ENCODE measurements at regions not wholly inside any gene's neighbourhood (a gene's known extent, or its start where the extent isn't known, plus 50 kb on each side); places are given as distances from the start of the nearest gene placed in this dataset.

DNA sequence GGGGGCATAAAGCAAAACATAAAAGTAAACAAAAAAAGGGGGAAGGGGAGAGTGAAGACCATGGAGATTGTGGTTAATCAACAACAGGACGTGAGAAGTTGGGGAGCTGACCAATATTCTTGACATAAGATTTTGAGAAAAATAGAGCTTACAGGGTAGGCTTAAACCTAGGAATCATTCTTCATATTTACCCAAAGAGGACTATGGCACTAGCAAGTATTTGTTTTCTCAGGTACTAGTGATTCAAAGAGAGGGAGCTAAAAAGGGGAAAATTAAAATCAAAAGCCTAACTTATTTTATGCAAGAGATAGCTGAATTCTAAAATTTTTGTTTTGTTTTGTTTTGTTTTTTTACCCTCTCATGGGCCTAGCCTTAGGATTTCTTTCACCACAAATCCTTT is 427.5 kb downstream of the PIK3R1 start:
- Histone ChIP-seq H3K4me2 (no peak overlapping the region), H3K9ac (no peak overlapping the region), H3K27ac (no peak overlapping the region), H4K20me1 (no peaks in the 10 kb centered on the region), H3K9me3 (replicated peaks in 1 of 11) (no peaks in the 10 kb centered on the region), H3K27me3 (no peaks in the 10 kb centered on the region), H3K4me1 (no peaks in the 10 kb centered on the region), H3K4me3 (no peak overlapping the region), H3K36me3 (no peaks in the 10 kb centered on the region)
- no peak for TF ChIP-seq Cebpa-rat (IDR thresholded peaks at IDR 0.05)

DNA sequence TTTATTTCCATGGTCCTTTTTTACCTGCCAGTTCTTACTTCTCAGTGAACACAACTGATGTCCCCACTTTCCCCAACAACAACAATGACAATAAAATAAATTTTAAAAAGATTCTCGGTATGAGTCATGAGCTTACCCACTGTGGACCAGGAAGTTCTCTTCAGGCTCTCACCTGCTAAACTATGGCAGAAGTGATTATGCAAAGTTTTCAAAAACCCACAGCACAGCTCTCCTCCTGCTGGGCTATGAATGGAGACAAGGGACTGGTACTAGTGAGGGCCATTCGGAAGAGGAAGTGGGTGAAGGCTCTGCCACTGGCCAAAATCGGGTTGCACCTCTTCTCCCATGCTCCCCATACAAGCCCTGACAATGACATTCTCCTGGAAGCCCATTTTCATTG is 429.4 kb downstream of the PIK3R1 start:
- Histone ChIP-seq H3K9ac (no peak overlapping the region), H3K36me3 (no peaks in the 10 kb centered on the region), H4K20me1 (no peaks in the 10 kb centered on the region), H3K9me3 (replicated peaks in 1 of 11) (no peaks in the 10 kb centered on the region), H3K27ac (no peak overlapping the region), H3K4me3 (no peak overlapping the region), H3K4me2 (no peak overlapping the region), H3K27me3 (no peaks in the 10 kb centered on the region), H3K4me1 (no peaks in the 10 kb centered on the region)
- TF ChIP-seq Cebpa-rat (IDR thresholded peaks at IDR 0.05): no peak

DNA sequence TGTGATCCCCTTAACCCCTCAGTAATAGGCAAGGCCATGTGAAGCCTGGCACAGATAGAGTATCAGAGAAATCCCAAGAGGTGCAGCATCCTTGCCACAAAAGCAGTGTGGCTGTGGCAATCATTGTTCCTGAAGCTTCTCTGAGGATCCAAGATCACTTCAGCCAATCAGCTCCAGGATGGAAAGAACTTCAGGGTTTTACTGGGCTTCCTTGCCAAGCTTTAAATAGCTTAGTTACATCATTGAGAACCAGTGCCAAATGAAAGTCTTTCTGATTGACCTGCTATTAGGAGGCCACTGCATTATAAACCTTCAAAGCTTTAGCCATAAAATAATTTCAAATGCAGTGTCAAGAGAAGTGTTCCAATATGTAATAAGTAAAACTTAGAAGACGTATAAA is 430.6 kb downstream of the PIK3R1 start:
- H3K36me3 ChIP-seq: no peaks in the 10 kb centered on the region
- no peaks in the 10 kb centered on the region for H3K4me1 ChIP-seq
- no peak overlapping the region for H3K4me3 ChIP-seq
- no peak overlapping the region for H3K4me2 ChIP-seq
- TF ChIP-seq Cebpa-rat (IDR thresholded peaks at IDR 0.05): no peak
- H3K27me3 ChIP-seq: no peaks in the 10 kb centered on the region
- no peaks in the 10 kb centered on the region for H4K20me1 ChIP-seq
- H3K9ac ChIP-seq: no peak overlapping the region
- H3K9me3 ChIP-seq (replicated peaks in 1 of 11): no peaks in the 10 kb centered on the region
- H3K27ac ChIP-seq: no peak overlapping the region

DNA sequence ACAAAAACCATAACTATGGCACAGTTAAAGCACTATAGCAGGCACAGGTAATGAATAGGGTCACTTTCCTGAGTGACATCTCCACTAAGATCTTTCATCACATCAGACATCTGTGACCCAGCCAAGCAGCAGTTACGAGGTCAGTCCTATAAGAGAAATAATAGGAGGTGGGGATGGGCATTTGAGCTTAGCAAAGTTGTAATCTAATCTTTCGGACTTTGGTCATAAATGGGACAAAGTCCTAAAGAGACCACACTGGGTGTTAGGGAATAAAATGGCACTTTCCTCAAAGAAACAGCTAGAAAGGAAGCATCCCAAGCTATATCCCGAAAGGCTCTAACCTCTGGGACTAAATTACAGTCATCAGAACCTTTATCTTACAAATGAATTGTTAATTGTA is 432.2 kb downstream of the PIK3R1 start:
- Histone ChIP-seq H3K4me3 (no peak overlapping the region), H3K27ac (no peak overlapping the region), H3K4me2 (no peak overlapping the region), H3K4me1 (no peaks in the 10 kb centered on the region), H3K9ac (no peak overlapping the region), H4K20me1 (no peaks in the 10 kb centered on the region), H3K27me3 (no peaks in the 10 kb centered on the region), H3K9me3 (replicated peaks in 1 of 11) (no peaks in the 10 kb centered on the region), H3K36me3 (no peaks in the 10 kb centered on the region)
- no peak for TF ChIP-seq Cebpa-rat (IDR thresholded peaks at IDR 0.05)

DNA sequence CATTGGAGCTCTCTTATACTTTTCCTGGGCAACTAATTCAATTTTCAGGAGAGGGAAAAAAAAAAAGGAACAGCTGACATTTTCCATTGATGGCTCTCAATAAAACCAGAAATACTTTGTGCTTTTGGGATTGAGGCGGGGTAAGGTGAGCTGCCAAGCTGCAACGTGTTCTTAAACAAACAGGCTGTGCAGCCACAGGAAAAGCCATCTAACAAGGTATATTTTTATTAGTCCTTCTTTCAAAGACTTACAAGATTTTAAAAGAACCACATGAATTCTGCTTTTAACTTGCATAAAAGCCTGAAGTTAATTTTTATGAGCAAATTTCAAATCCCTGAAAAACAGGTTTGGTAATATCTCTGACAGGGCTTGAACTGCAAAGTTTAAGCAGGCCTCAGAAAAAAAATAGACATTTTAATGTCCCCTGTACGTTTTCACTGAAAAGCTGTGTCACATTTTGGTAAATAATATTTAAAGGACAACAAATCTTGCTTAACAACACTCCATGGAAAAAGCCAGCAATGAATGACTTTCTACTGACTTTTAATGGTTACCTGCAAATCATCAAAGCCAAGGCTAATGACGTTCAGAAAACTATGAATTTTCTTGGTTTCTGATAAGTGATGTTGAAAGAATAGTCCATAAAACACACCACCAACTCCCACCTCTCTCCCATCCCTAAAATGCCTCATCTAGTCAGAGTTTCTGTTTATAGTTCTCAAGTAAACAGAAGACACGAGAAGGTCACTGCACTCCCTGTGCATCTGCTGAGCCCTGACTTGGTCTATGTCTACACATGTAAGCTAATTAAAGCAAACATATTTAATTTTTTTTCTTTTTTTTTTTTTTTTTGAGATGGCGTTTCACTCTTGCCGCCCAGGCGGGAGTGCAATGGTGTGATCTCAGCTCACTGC is 433.6 kb downstream of the PIK3R1 start:
- TF ChIP-seq Cebpa-rat (IDR thresholded peaks at IDR 0.05): no peak
- no peak overlapping the region for H3K27ac ChIP-seq

DNA sequence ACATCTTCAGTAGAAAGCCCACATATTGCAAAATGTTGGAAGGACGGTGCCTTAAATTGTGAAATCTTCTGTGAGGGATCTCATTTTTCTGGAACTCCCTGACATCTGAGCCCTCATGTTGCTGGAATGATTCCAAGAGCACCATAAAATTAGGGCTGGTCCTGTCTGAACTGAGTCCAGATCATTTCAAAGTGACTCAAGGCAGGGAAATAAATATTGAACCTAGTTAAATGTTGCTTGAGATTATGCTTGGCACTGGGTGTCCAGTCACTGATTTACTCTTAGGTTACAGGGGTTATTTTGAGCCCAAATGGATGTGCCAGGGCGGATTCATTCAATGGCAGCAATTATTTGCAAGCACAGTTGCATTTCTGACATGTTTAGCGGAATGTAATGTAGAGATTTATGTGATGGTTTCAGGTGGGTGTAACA is 437.0 kb downstream of the PIK3R1 start:
- H4K20me1 ChIP-seq: no peaks in the 10 kb centered on the region
- H3K36me3 ChIP-seq: no peaks in the 10 kb centered on the region
- TF ChIP-seq Cebpa-rat (IDR thresholded peaks at IDR 0.05): no peak
- no peak overlapping the region for H3K4me2 ChIP-seq
- no peak overlapping the region for H3K9ac ChIP-seq
- H3K4me1 ChIP-seq: no peaks in the 10 kb centered on the region
- H3K27ac ChIP-seq: no peak overlapping the region
- H3K9me3 ChIP-seq (replicated peaks in 1 of 11): no peaks in the 10 kb centered on the region
- H3K27me3 ChIP-seq: no peaks in the 10 kb centered on the region
- no peak overlapping the region for H3K4me3 ChIP-seq

More for the DNA sequence above, 433.6 kb downstream of the PIK3R1 start:
- Histone ChIP-seq H4K20me1 (no peaks in the 10 kb centered on the region), H3K36me3 (no peaks in the 10 kb centered on the region), H3K9me3 (replicated peaks in 1 of 11) (no peaks in the 10 kb centered on the region), H3K9ac (no peak overlapping the region), H3K4me1 (no peaks in the 10 kb centered on the region), H3K27me3 (no peaks in the 10 kb centered on the region), H3K4me2 (no peak overlapping the region), H3K4me3 (no peak overlapping the region)

DNA sequence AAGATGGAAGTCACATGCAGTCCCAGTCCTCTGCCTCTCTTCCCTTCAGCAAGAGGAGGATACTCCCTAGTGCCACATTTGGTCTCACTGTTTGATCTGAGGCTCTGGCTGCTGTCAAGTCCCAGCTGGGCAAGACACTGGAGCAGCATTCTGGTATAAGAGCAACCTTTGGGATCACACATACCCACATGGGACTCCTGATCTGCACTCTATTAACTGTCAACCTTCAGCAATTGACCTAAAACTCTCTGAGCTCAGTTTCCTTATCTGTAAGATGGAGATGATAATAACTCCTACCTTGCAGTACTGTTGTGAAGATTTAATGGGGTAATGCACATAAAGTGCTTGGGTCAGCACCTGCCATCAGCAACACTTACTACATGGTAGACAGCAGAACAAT is 437.9 kb downstream of the PIK3R1 start:
- Histone ChIP-seq H3K4me2 (no peak overlapping the region), H3K4me3 (no peak overlapping the region), H3K9ac (no peak overlapping the region), H3K27me3 (no peaks in the 10 kb centered on the region), H3K27ac (no peak overlapping the region), H4K20me1 (no peaks in the 10 kb centered on the region), H3K9me3 (replicated peaks in 1 of 11) (no peaks in the 10 kb centered on the region), H3K36me3 (no peaks in the 10 kb centered on the region), H3K4me1 (no peaks in the 10 kb centered on the region)
- no peak for TF ChIP-seq Cebpa-rat (IDR thresholded peaks at IDR 0.05)

DNA sequence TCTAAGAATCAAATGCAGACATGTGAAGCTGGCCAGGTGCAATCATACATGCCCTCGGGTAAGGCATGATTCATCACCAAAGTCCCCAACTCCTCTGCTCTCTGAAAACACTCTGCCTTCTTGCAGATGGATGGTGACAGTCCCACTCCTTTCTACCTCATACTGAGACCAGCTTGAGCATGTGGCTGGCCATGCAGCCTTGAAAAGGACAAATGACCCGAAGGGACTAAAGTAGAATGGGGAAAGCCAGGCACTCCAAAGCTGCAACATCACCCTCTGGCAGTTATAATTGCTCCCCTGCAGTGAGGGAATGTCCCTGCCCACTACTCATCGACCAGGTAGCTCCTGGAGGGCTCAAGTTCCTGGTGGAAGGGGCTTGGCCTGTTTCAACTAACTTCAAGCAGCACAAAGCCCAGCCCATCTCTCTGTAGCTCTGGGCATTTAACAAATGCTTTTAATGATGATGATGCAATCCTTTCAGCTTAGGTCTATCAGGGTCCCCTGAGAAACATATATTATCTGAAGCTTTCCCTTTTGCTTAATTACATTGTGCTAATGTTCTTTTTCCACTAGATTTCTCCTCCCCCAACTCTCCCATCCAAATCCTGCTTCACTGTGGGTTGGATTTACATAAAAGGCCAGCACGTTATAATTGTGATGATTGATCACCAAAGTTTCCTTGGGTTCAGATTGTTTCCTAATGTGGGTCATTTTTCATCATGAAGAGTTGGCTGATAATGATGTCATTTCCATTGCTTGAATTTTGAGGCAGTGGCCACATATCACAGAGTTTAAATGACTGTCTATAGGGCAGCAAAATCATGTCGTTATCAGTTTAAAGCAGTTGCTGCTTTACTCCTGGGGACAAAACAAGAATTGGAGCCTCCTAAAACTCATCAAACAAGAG is 436.5 kb upstream of the SLC30A5 start:
- Histone ChIP-seq H3K36me3 (no peaks in the 10 kb centered on the region), H3K4me2 (no peak overlapping the region), H4K20me1 (no peaks in the 10 kb centered on the region), H3K27me3 (no peaks in the 10 kb centered on the region), H3K27ac (no peak overlapping the region), H3K4me1 (no peaks in the 10 kb centered on the region), H3K4me3 (no peak overlapping the region), H3K9me3 (replicated peaks in 1 of 11) (no peaks in the 10 kb centered on the region), H3K9ac (no peak overlapping the region)
- TF ChIP-seq Cebpa-rat (IDR thresholded peaks at IDR 0.05): no peak

DNA sequence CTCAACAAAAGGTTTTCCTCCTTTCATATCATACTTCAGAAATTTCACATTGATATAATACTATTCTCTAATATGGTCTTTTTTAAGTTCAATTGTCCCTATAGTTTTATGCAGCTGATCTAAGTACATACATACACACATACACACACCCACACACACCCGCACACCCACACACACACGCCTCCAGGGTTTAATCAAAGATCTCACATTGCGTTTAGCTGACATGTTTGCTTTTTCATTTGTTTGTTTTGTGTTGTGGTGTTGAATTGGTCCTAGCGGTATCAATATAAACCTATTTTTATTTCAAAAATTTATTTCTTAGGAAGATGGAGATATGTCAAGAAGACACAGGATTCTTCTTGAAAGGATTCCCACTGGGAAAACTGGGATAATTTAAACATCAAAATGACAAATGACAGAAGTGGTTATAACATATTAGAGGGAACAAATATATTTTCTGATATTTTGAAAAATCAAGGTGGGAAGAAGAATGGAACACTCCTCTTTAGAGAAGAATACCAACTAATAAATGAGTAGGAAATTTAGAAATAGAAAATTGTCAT is 434.9 kb upstream of the SLC30A5 start:
- Histone ChIP-seq H3K36me3 (no peaks in the 10 kb centered on the region), H3K27me3 (no peaks in the 10 kb centered on the region), H3K9ac (no peak overlapping the region), H3K4me3 (no peak overlapping the region), H3K4me2 (no peak overlapping the region), H3K9me3 (replicated peaks in 1 of 11) (no peaks in the 10 kb centered on the region), H3K27ac (no peak overlapping the region), H4K20me1 (no peaks in the 10 kb centered on the region), H3K4me1 (peaks cover 0 to 3% (median under 1%) of the 10 kb centered on the region in 10 experiments; a peak in 4 of 20 replicates)
- TF ChIP-seq Cebpa-rat (IDR thresholded peaks at IDR 0.05): no peak

All from BLaER1 treated with 17β-estradiol and CSF1 and Interleukin-3, amounts not matched to agents 10 nM and 100 nM (cell line).